ENCODE measurements at regions not wholly inside any gene's neighbourhood (a gene's known extent, or its start where the extent isn't known, plus 50 kb on each side); places are given as distances from the start of the nearest gene placed in this dataset.

DNA sequence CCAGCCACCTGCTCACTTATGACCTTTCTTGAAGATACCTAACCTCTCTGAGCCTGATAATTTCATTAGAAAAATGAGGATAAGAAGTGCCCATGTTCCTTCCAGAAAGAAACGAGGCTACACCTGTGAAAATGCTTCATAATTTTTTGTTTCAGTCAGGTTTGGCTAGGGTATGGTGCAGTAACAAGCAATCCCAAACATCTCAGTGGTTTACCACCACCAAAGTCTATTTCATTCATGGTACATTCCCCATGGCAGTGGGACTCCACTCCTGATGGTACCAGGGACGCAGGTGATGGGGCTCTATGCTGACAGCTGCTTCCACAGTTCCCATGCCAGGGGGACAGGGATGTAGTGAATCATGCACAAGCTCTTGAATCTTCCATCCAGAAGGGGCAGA lies 147.6 kb upstream of the CES5A start:
- no peaks in the 10 kb centered on the region for H3K36me3 ChIP-seq (ENCODE audit: insufficient read depth, low read length)
- no peak overlapping the region for H2AFZ ChIP-seq (ENCODE audit: low read depth, low read length)
- no peak overlapping the region for H3K4me3 ChIP-seq (ENCODE audit: low read length)
- H4K20me1 ChIP-seq (ENCODE audit: insufficient read depth) = no peaks in the 10 kb centered on the region
- H3K9me3 ChIP-seq (ENCODE audit: low read length) = no peaks in the 10 kb centered on the region
- H3K79me2 ChIP-seq (replicated peaks; ENCODE audit: insufficient read depth, low read length) = no peaks in the 10 kb centered on the region
- no peaks in the 10 kb centered on the region for H3F3A ChIP-seq (ENCODE audit: insufficient read depth, low read length, poor library complexity, severe bottlenecking)
- TF ChIP-seq, protein P1, sequence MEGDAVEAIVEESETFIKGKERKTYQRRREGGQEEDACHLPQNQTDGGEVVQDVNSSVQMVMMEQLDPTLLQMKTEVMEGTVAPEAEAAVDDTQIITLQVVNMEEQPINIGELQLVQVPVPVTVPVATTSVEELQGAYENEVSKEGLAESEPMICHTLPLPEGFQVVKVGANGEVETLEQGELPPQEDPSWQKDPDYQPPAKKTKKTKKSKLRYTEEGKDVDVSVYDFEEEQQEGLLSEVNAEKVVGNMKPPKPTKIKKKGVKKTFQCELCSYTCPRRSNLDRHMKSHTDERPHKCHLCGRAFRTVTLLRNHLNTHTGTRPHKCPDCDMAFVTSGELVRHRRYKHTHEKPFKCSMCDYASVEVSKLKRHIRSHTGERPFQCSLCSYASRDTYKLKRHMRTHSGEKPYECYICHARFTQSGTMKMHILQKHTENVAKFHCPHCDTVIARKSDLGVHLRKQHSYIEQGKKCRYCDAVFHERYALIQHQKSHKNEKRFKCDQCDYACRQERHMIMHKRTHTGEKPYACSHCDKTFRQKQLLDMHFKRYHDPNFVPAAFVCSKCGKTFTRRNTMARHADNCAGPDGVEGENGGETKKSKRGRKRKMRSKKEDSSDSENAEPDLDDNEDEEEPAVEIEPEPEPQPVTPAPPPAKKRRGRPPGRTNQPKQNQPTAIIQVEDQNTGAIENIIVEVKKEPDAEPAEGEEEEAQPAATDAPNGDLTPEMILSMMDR (IDR thresholded peaks at IDR 0.05; ENCODE audit: poor library complexity, severe bottlenecking) = no peak
- no peak for TF ChIP-seq MXI1 (conservative IDR thresholded peaks at IDR 0.05; ENCODE audit: poor library complexity, severe bottlenecking)
- TF ChIP-seq, protein P2, sequence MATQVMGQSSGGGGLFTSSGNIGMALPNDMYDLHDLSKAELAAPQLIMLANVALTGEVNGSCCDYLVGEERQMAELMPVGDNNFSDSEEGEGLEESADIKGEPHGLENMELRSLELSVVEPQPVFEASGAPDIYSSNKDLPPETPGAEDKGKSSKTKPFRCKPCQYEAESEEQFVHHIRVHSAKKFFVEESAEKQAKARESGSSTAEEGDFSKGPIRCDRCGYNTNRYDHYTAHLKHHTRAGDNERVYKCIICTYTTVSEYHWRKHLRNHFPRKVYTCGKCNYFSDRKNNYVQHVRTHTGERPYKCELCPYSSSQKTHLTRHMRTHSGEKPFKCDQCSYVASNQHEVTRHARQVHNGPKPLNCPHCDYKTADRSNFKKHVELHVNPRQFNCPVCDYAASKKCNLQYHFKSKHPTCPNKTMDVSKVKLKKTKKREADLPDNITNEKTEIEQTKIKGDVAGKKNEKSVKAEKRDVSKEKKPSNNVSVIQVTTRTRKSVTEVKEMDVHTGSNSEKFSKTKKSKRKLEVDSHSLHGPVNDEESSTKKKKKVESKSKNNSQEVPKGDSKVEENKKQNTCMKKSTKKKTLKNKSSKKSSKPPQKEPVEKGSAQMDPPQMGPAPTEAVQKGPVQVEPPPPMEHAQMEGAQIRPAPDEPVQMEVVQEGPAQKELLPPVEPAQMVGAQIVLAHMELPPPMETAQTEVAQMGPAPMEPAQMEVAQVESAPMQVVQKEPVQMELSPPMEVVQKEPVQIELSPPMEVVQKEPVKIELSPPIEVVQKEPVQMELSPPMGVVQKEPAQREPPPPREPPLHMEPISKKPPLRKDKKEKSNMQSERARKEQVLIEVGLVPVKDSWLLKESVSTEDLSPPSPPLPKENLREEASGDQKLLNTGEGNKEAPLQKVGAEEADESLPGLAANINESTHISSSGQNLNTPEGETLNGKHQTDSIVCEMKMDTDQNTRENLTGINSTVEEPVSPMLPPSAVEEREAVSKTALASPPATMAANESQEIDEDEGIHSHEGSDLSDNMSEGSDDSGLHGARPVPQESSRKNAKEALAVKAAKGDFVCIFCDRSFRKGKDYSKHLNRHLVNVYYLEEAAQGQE (IDR thresholded peaks at IDR 0.05; ENCODE audit: borderline replicate concordance) = no peak
- TF ChIP-seq POLR2AphosphoS5 (IDR thresholded peaks at IDR 0.05) = no peak
- TF ChIP-seq RAD21 (conservative IDR thresholded peaks at IDR 0.05) = no peak
- H3K27ac ChIP-seq (ENCODE audit: low read length) = no peak overlapping the region
- no peaks in the 10 kb centered on the region for H3K27me3 ChIP-seq (ENCODE audit: insufficient read depth, low read depth, low read length)
- H3K9ac ChIP-seq (ENCODE audit: low read length) = no peak overlapping the region
- no peaks in the 10 kb centered on the region for H3K9me2 ChIP-seq (ENCODE audit: insufficient read depth, low read length)
- H3K4me2 ChIP-seq (ENCODE audit: low read length) = no peak overlapping the region

DNA sequence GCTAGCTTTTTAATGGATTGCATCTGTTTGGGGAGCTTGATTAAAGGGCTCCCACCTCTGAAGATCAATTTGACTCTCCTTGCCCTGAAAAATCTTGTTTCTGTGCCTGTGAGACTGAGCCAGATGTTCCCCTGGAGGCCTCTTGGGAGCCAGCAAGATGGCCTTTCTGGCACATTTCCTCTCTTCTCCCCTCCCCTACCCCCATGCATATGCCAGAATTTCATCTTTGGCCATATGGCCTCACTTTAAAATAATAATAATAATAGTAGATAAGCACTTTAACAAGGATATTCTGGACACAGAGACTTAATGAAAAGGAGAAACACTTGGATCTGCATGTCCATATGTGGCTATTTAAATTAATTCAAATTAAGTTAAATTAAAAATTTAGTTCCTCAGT lies 144.1 kb upstream of the CES5A start:
- H3K36me3 ChIP-seq (ENCODE audit: insufficient read depth, low read length) = no peaks in the 10 kb centered on the region
- H3K9me3 ChIP-seq (ENCODE audit: low read length) = no peaks in the 10 kb centered on the region
- H3K4me2 ChIP-seq (ENCODE audit: low read length) = no peak overlapping the region
- H3K27ac ChIP-seq (ENCODE audit: low read length) = no peak overlapping the region
- no peak overlapping the region for H3K4me3 ChIP-seq (ENCODE audit: low read length)
- TF ChIP-seq SMC3 (conservative IDR thresholded peaks at IDR 0.05; ENCODE audit: poor library complexity) (no peak), TAF1 (IDR thresholded peaks at IDR 0.05; ENCODE audit: low read depth) (no peak), POLR2AphosphoS5 (IDR thresholded peaks at IDR 0.05) (no peak), EZH2 (IDR thresholded peaks at IDR 0.05; ENCODE audit: borderline replicate concordance, insufficient read depth, low read length, poor library complexity, severe bottlenecking) (no peak), EP300 (conservative IDR thresholded peaks at IDR 0.05; ENCODE audit: poor library complexity, severe bottlenecking) (no peak), RAD21 (conservative IDR thresholded peaks at IDR 0.05) (no peak), MXI1 (conservative IDR thresholded peaks at IDR 0.05; ENCODE audit: poor library complexity, severe bottlenecking) (no peak)
- TF ChIP-seq, protein P1 (IDR thresholded peaks at IDR 0.05; ENCODE audit: poor library complexity, severe bottlenecking) = no peak
- TF ChIP-seq, protein P2 (IDR thresholded peaks at IDR 0.05; ENCODE audit: borderline replicate concordance) = no peak
- no peaks in the 10 kb centered on the region for H3K9me2 ChIP-seq (ENCODE audit: insufficient read depth, low read length)
- no peaks in the 10 kb centered on the region for H4K20me1 ChIP-seq (ENCODE audit: insufficient read depth)
- H2AFZ ChIP-seq (ENCODE audit: low read depth, low read length) = no peak overlapping the region
- H3K79me2 ChIP-seq (replicated peaks; ENCODE audit: insufficient read depth, low read length) = no peaks in the 10 kb centered on the region
- H3K9ac ChIP-seq (ENCODE audit: low read length) = no peak overlapping the region
- no peaks in the 10 kb centered on the region for H3F3A ChIP-seq (ENCODE audit: insufficient read depth, low read length, poor library complexity, severe bottlenecking)
- no peaks in the 10 kb centered on the region for H3K27me3 ChIP-seq (ENCODE audit: insufficient read depth, low read depth, low read length)

Measured in neural cell (in vitro differentiated cells).